ENCODE measurements at regions not wholly inside any gene's neighbourhood (a gene's known extent, or its start where the extent isn't known, plus 50 kb on each side); places are given as distances from the start of the nearest gene placed in this dataset.

DNA sequence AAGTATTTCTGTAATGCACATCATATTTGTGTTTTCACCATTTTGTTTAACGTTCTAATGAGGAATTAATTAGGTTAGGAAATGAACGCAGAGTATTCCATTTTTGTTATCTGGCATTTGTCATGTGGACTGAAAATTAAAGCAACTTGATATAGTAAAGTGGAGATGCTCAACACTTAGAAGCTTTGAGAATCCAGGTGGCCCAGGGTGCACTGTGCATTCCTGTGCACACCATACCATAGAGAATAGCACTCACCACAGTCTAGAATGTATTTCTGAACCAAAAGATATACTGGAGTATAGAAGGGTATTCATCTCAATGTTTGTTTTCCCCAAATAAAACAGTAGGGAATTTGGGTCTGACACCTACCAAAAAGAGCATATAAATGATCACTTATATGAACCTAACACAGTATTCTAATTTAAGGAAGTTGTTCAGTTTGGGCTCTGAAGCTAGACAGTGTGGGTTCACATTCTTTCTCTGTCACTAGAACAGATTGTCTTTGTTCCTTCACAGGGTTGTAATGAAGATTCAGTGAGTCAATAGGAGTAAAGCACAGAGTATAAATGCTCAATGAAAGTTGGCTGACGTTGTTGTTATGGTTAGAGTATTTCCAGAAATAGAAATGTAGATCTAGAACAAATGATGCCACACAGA, 125.6 kb upstream of the DMRT1 start (continued):
- TF ChIP-seq, protein P1, sequence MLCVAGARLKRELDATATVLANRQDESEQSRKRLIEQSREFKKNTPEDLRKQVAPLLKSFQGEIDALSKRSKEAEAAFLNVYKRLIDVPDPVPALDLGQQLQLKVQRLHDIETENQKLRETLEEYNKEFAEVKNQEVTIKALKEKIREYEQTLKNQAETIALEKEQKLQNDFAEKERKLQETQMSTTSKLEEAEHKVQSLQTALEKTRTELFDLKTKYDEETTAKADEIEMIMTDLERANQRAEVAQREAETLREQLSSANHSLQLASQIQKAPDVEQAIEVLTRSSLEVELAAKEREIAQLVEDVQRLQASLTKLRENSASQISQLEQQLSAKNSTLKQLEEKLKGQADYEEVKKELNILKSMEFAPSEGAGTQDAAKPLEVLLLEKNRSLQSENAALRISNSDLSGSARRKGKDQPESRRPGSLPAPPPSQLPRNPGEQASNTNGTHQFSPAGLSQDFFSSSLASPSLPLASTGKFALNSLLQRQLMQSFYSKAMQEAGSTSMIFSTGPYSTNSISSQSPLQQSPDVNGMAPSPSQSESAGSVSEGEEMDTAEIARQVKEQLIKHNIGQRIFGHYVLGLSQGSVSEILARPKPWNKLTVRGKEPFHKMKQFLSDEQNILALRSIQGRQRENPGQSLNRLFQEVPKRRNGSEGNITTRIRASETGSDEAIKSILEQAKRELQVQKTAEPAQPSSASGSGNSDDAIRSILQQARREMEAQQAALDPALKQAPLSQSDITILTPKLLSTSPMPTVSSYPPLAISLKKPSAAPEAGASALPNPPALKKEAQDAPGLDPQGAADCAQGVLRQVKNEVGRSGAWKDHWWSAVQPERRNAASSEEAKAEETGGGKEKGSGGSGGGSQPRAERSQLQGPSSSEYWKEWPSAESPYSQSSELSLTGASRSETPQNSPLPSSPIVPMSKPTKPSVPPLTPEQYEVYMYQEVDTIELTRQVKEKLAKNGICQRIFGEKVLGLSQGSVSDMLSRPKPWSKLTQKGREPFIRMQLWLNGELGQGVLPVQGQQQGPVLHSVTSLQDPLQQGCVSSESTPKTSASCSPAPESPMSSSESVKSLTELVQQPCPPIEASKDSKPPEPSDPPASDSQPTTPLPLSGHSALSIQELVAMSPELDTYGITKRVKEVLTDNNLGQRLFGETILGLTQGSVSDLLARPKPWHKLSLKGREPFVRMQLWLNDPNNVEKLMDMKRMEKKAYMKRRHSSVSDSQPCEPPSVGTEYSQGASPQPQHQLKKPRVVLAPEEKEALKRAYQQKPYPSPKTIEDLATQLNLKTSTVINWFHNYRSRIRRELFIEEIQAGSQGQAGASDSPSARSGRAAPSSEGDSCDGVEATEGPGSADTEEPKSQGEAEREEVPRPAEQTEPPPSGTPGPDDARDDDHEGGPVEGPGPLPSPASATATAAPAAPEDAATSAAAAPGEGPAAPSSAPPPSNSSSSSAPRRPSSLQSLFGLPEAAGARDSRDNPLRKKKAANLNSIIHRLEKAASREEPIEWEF (IDR thresholded peaks at IDR 0.05; ENCODE audit: insufficient replicate concordance, low read depth, low read length), result no peak
- TF ChIP-seq RELA (IDR thresholded peaks at IDR 0.05; ENCODE audit: borderline replicate concordance, partially characterized antibody), result no peak
- no peak for TF ChIP-seq FOXM1 (IDR thresholded peaks at IDR 0.05; ENCODE audit: low read depth, low read length)

DNA sequence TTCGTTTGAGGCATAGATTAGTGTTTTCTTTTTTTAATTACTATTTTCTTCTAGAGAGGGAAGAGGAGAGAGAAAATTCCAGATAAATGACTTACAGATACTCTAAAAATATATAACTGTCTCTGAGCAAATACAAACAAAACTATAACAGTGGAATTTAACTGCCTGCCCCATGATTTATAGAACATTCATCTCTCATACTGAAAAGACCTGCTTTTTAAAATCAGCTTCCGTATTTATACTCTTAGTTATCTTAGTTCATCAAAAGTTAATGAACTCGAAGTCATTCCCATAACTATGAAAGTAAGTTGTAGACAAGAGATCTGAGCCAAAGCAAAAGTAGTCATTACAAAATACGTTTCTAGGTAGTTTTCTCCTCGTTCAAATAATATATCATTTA, 123.8 kb upstream of the DMRT1 start:
- FAIRE-seq, result no peak
- H3K4me1 ChIP-seq (ENCODE audit: control insufficient read depth, insufficient read depth, low read length), result no peaks in the 10 kb centered on the region
- 10% methylated on average over 5 of the region's 5 CpGs for WGBS (ENCODE audit: insufficient coverage, insufficient replicate concordance, low lambda C conversion rate, missing lambda C conversion rate)
- ChIA-PET CTCF (no interaction called here), RAD21 (ENCODE audit: unreplicated experiment) (no interaction called here), SMC1A (ENCODE audit: uncharacterized antibody, unreplicated experiment) (no interaction called here), POLR2A (no interaction called here)
- H3K27me3 ChIP-seq (replicated peaks in 1 of 2; ENCODE audit: control insufficient read depth in 2 of 2, insufficient read depth in 2 of 2, low read length in 1 of 2), result peaks cover 0 to 2% of the 10 kb centered on the region in 2 experiments; a peak in 2 of 4 replicates
- no peaks in the 10 kb centered on the region for H3K36me3 ChIP-seq (ENCODE audit: control insufficient read depth in 2 of 2, insufficient read depth in 2 of 2, low read length in 1 of 2)
- no peak overlapping the region for H3K4me3 ChIP-seq
- DNase-seq (ENCODE audit: low read depth, low spot score), result no peak
- intact Hi-C loops (cut with micrococcal nuclease; ENCODE audit: unreplicated experiment), result no loop called here
- no peaks in the 10 kb centered on the region for H3K79me2 ChIP-seq (ENCODE audit: control insufficient read depth, insufficient read depth, low read length)
- ATAC-seq, result no peak
- H3K4me2 ChIP-seq (ENCODE audit: control insufficient read depth, insufficient read depth), result no peak overlapping the region
- in situ Hi-C loops (cut with MboI), result no loop called here
- H3K27ac ChIP-seq (ENCODE audit: control insufficient read depth, insufficient read depth), result no peak overlapping the region
- BruUV-seq (replicated peaks), result no TSS peak
- no peaks in the 10 kb centered on the region for H4K20me1 ChIP-seq (ENCODE audit: control insufficient read depth, insufficient read depth)
- H3K9me3 ChIP-seq (replicated peaks; ENCODE audit: control insufficient read depth, insufficient read depth, low read length), result no peaks in the 10 kb centered on the region
- no peak overlapping the region for H3K9ac ChIP-seq (ENCODE audit: control insufficient read depth, insufficient read depth, low read length)
- no peak overlapping the region for H2AFZ ChIP-seq (ENCODE audit: control insufficient read depth, low read depth, low read length)
- TF ChIP-seq JUNB (IDR thresholded peaks at IDR 0.05), result no peak
- TF ChIP-seq TBL1XR1 (IDR thresholded peaks at IDR 0.05; ENCODE audit: low read depth, low read length), result no peak
- no peak for TF ChIP-seq RAD21 (IDR thresholded peaks at IDR 0.05; ENCODE audit: insufficient read depth, low read depth, low read length)
- TF ChIP-seq PAX8 (IDR thresholded peaks at IDR 0.05), result no peak
- TF ChIP-seq, protein P2, sequence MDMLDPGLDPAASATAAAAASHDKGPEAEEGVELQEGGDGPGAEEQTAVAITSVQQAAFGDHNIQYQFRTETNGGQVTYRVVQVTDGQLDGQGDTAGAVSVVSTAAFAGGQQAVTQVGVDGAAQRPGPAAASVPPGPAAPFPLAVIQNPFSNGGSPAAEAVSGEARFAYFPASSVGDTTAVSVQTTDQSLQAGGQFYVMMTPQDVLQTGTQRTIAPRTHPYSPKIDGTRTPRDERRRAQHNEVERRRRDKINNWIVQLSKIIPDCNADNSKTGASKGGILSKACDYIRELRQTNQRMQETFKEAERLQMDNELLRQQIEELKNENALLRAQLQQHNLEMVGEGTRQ (IDR thresholded peaks at IDR 0.05; ENCODE audit: borderline replicate concordance, low read depth, low read length), result no peak
- no peak for TF ChIP-seq NBN (IDR thresholded peaks at IDR 0.05)
- TF ChIP-seq CHD2 (IDR thresholded peaks at IDR 0.05; ENCODE audit: borderline replicate concordance, low read depth, low read length), result no peak
- no peak for TF ChIP-seq TAF1 (IDR thresholded peaks at IDR 0.05; ENCODE audit: borderline replicate concordance, low read depth, low read length)
- TF ChIP-seq RAD51 (IDR thresholded peaks at IDR 0.05), result no peak
- TF ChIP-seq, protein P3, sequence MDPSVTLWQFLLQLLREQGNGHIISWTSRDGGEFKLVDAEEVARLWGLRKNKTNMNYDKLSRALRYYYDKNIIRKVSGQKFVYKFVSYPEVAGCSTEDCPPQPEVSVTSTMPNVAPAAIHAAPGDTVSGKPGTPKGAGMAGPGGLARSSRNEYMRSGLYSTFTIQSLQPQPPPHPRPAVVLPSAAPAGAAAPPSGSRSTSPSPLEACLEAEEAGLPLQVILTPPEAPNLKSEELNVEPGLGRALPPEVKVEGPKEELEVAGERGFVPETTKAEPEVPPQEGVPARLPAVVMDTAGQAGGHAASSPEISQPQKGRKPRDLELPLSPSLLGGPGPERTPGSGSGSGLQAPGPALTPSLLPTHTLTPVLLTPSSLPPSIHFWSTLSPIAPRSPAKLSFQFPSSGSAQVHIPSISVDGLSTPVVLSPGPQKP (IDR thresholded peaks at IDR 0.05; ENCODE audit: low read depth, low read length), result no peak
- TF ChIP-seq SMARCA5 (IDR thresholded peaks at IDR 0.05), result no peak
- TF ChIP-seq SMC3 (IDR thresholded peaks at IDR 0.05; ENCODE audit: borderline replicate concordance, low read length), result no peak
- no peak for TF ChIP-seq RCOR1 (conservative IDR thresholded peaks at IDR 0.05; ENCODE audit: low read depth, low read length)

Data from GM12878 (cell line).